Mesothelial cell of epicardium (in vitro differentiated cells): ENCODE measurements at regions not wholly inside any gene's neighbourhood (a gene's known extent, or its start where the extent isn't known, plus 50 kb on each side); places are given as distances from the start of the nearest gene placed in this dataset.

ENCODE experiments used
- DNase-seq, 2 experiments: peaks; one replicate each; pipeline ENCODE4 v3.0.0; 2021; ENCODE audit warnings: low spot score in 2 of 2; ENCODE audit not compliant: unreplicated experiment in 2 of 2
- H3K27ac Mint-ChIP-seq: 2 replicates; pipeline ENCODE4 v1.8.0; 2021; ENCODE audit warnings: mixed read lengths
- H3K27me3 Mint-ChIP-seq: 2 replicates; pipeline ENCODE4 v1.8.0; 2021; ENCODE audit warnings: low read depth, mixed read lengths
- H3K36me3 Mint-ChIP-seq: 2 replicates; pipeline ENCODE4 v1.8.0; 2021; ENCODE audit warnings: mixed read lengths
- H3K4me1 Mint-ChIP-seq: 2 replicates; pipeline ENCODE4 v1.8.0; 2021; ENCODE audit warnings: mixed read lengths
- H3K4me3 Mint-ChIP-seq: 2 replicates; pipeline ENCODE4 v1.8.0; 2021; ENCODE audit warnings: mild to moderate bottlenecking, moderate library complexity, mixed read lengths
- H3K9me3 Mint-ChIP-seq: 2 replicates; pipeline ENCODE4 v1.8.0; 2021; ENCODE audit warnings: mixed read lengths
- CTCF ChIP-seq: fragments of 200-600 bp; sonication (generic); IDR thresholded peaks from one replicate; pipeline ENCODE4 v1.5.0; 2021; ENCODE audit warnings: antibody characterized with exemption; ENCODE audit not compliant: unreplicated experiment

GRCh38 chr5:117667105-117667504 is 1092.5 kb upstream of the SEMA6A start:
- no peaks in the 10 kb centered on the region for H3K9me3 Mint-ChIP-seq
- no peak overlapping the region for H3K4me3 Mint-ChIP-seq
- DNase-seq, result no peak
- peaks cover 11% of the 10 kb centered on the region for H3K4me1 Mint-ChIP-seq
- H3K36me3 Mint-ChIP-seq, result peaks cover 1% of the 10 kb centered on the region
- H3K27me3 Mint-ChIP-seq, result no peaks in the 10 kb centered on the region
- H3K27ac Mint-ChIP-seq, result no peak overlapping the region
- no peak for TF ChIP-seq CTCF

GRCh38 chr5:117665121-117665520 is 1090.5 kb upstream of the SEMA6A start:
- H3K4me3 Mint-ChIP-seq, result no peak overlapping the region
- peaks cover 1% of the 10 kb centered on the region for H3K36me3 Mint-ChIP-seq
- no peak for TF ChIP-seq CTCF
- no peaks in the 10 kb centered on the region for H3K27me3 Mint-ChIP-seq
- peaks cover 25% of the 10 kb centered on the region for H3K4me1 Mint-ChIP-seq
- H3K9me3 Mint-ChIP-seq, result no peaks in the 10 kb centered on the region
- DNase-seq, result no peak
- no peak overlapping the region for H3K27ac Mint-ChIP-seq

- DNase-seq, result no peak
- Mint-ChIP-seq H3K4me3 (no peak overlapping the region), H3K27me3 (no peaks in the 10 kb centered on the region), H3K4me1 (peaks cover 30% of the 10 kb centered on the region), H3K27ac (no peak overlapping the region), H3K36me3 (peaks cover 1% of the 10 kb centered on the region), H3K9me3 (no peaks in the 10 kb centered on the region)
- TF ChIP-seq CTCF, result no peak
Measured at GRCh38 chr5:117662361-117662760, 1087.7 kb upstream of the SEMA6A start.

- Mint-ChIP-seq H3K4me1 (peaks cover 30% of the 10 kb centered on the region), H3K4me3 (no peak overlapping the region), H3K27ac (no peak overlapping the region), H3K9me3 (peaks cover 8% of the 10 kb centered on the region), H3K36me3 (no peaks in the 10 kb centered on the region), H3K27me3 (no peaks in the 10 kb centered on the region)
- DNase-seq, result no peak
- no peak for TF ChIP-seq CTCF
Measured at GRCh38 chr5:117657541-117657940, 1082.9 kb upstream of the SEMA6A start.

- Mint-ChIP-seq H3K27ac (no peak overlapping the region), H3K27me3 (no peaks in the 10 kb centered on the region), H3K9me3 (peaks cover 8% of the 10 kb centered on the region), H3K4me1 (peaks cover 19% of the 10 kb centered on the region), H3K4me3 (no peak overlapping the region), H3K36me3 (no peaks in the 10 kb centered on the region)
- DNase-seq, result no peak
- no peak for TF ChIP-seq CTCF
Measured at GRCh38 chr5:117652958-117653280, 1078.3 kb upstream of the SEMA6A start.
